WTC11 (cell line): ENCODE measurements at regions not wholly inside any gene's neighbourhood (a gene's known extent, or its start where the extent isn't known, plus 50 kb on each side); places are given as distances from the start of the nearest gene placed in this dataset.
A peak's percentile ranks its signal among the peaks of the same experiment; 100 is the strongest.

Source experiments
- ATAC-seq: fragments of 200-7000 bp; cut with Tn5 transposase; 2 replicates; pipeline ENCODE4 v1.10.0; 2021; ENCODE audit warnings: mild to moderate bottlenecking, moderate library complexity
- CTCF ChIA-PET: fragments of 300-600 bp; sonication (Branson Sonifier 250); formaldehyde crosslinking; loops from one replicate; lab custom pipeline; 2021; ENCODE audit warnings: antibody characterized with exemption; lab: Charles Lee
- POLR2A ChIA-PET: fragments of 350-600 bp; sonication (Branson Sonifier 250); formaldehyde crosslinking; loops from one replicate; lab custom pipeline; 2021; ENCODE audit warnings: antibody characterized with exemption; lab: Charles Lee
- DNase-seq: peaks from one replicate; pipeline ENCODE4 v3.0.0; 2021; ENCODE audit warnings: low spot score
- H3K27ac Mint-ChIP-seq: 2 replicates; pipeline ENCODE4 v1.8.0; 2021; ENCODE audit warnings: mixed read lengths
- H3K27me3 Mint-ChIP-seq: 2 replicates; pipeline ENCODE4 v1.8.0; 2021; ENCODE audit warnings: low read depth, mild to moderate bottlenecking, moderate library complexity, mixed read lengths
- H3K36me3 Mint-ChIP-seq: 2 replicates; pipeline ENCODE4 v1.8.0; 2021; ENCODE audit warnings: mixed read lengths
- H3K4me1 Mint-ChIP-seq: 2 replicates; pipeline ENCODE4 v1.8.0; 2022; ENCODE audit warnings: mixed read lengths
- H3K4me3 Mint-ChIP-seq: 2 replicates; pipeline ENCODE4 v1.8.0; 2021; ENCODE audit warnings: mild to moderate bottlenecking, moderate library complexity, mixed read lengths
- H3K9me3 Mint-ChIP-seq: 2 replicates; pipeline ENCODE4 v1.8.0; 2021; ENCODE audit warnings: mixed read lengths
- ARID4B ChIP-seq: sonication (generic); formaldehyde crosslinking; IDR thresholded peaks from 2 replicates; pipeline ENCODE4 v1.8.0; 2023; ENCODE audit warnings: missing genetic modification reagents, mild to moderate bottlenecking, borderline replicate concordance
- ATF6 ChIP-seq: sonication (generic); formaldehyde crosslinking; IDR thresholded peaks from 2 replicates; pipeline ENCODE4 v1.8.1; 2023; ENCODE audit warnings: mild to moderate bottlenecking, missing genetic modification reagents
- CBFB ChIP-seq: sonication (generic); formaldehyde crosslinking; IDR thresholded peaks from 2 replicates; pipeline ENCODE4 v1.8.1; 2022; ENCODE audit warnings: mild to moderate bottlenecking, low read depth, missing genetic modification reagents
- ELF4 ChIP-seq: sonication (generic); formaldehyde crosslinking; IDR thresholded peaks from 2 replicates; pipeline ENCODE4 v1.8.1; 2022; ENCODE audit warnings: low read depth, mild to moderate bottlenecking, moderate library complexity, missing genetic modification reagents
- EMX1 ChIP-seq: fragments of 250-450 bp; sonication (Bioruptor Pico); IDR thresholded peaks from 2 replicates; pipeline ENCODE4 v1.8.0; 2021; ENCODE audit warnings: mild to moderate bottlenecking
- IRF2 ChIP-seq: sonication (generic); formaldehyde crosslinking; IDR thresholded peaks from 2 replicates; pipeline ENCODE4 v1.8.0; 2022; ENCODE audit warnings: low read depth, missing genetic modification reagents, borderline replicate concordance
- NR1H2 ChIP-seq: sonication (generic); formaldehyde crosslinking; IDR thresholded peaks from 2 replicates; pipeline ENCODE4 v1.9.0; 2021; ENCODE audit warnings: mild to moderate bottlenecking, moderate library complexity, missing genetic modification reagents
- PRDM15 ChIP-seq: sonication (generic); formaldehyde crosslinking; IDR thresholded peaks from 2 replicates; pipeline ENCODE4 v1.8.0; 2022; ENCODE audit warnings: missing genetic modification reagents
- TP53 ChIP-seq: sonication (generic); formaldehyde crosslinking; IDR thresholded peaks from 2 replicates; pipeline ENCODE4 v1.8.1; 2023; ENCODE audit warnings: mild to moderate bottlenecking, missing genetic modification reagents
- ZMAT4 ChIP-seq: fragments of 250-450 bp; sonication (Bioruptor Pico); IDR thresholded peaks from 2 replicates; pipeline ENCODE4 v1.9.0; 2021; ENCODE audit warnings: mild to moderate bottlenecking
- ZNF121 ChIP-seq: sonication (generic); formaldehyde crosslinking; IDR thresholded peaks from 2 replicates; pipeline ENCODE4 v1.8.0; 2023; ENCODE audit warnings: missing genetic modification reagents
- ZNF219 ChIP-seq: sonication (generic); formaldehyde crosslinking; IDR thresholded peaks from 2 replicates; pipeline ENCODE4 v1.8.0; 2023; ENCODE audit warnings: missing genetic modification reagents, mild to moderate bottlenecking, borderline replicate concordance
- ZNF263 ChIP-seq: sonication (generic); formaldehyde crosslinking; IDR thresholded peaks from 2 replicates; pipeline ENCODE4 v1.8.1; 2022; ENCODE audit warnings: low read depth, mild to moderate bottlenecking, moderate library complexity, missing genetic modification reagents
- ZNF281 ChIP-seq: sonication (generic); formaldehyde crosslinking; IDR thresholded peaks from 2 replicates; pipeline ENCODE4 v1.8.0; 2023; ENCODE audit warnings: mild to moderate bottlenecking, missing genetic modification reagents
- ZNF425 ChIP-seq: fragments of 250-450 bp; sonication (Bioruptor Pico); conservative IDR thresholded peaks from 2 replicates; pipeline ENCODE4 v1.9.0; 2021; ENCODE audit warnings: mild to moderate bottlenecking

- POLR2A ChIA-PET: no interaction called here
- Mint-ChIP-seq H3K27me3 (no peaks in the 10 kb centered on the region), H3K4me1 (peaks cover 14% of the 10 kb centered on the region), H3K9me3 (peaks cover 8% of the 10 kb centered on the region), H3K27ac (no peak overlapping the region), H3K4me3 (no peak overlapping the region), H3K36me3 (no peaks in the 10 kb centered on the region)
- ATAC-seq (peak; percentile 36; the same call in 1 of the 2 replicates), DNase-seq (no peak)
- no peak for TF ChIP-seq NR1H2 (CRISPR knock-in tag)
- TF ChIP-seq ARID4B (CRISPR knock-in tag): no peak
- no peak for TF ChIP-seq ZNF121 (CRISPR knock-in tag)
- TF ChIP-seq ELF4 (CRISPR knock-in tag): no peak
- TF ChIP-seq PRDM15 (CRISPR knock-in tag): no peak
- TF ChIP-seq ZNF263 (CRISPR knock-in tag): no peak
- no peak for TF ChIP-seq ZNF425 (CRISPR knock-in tag)
- TF ChIP-seq ZNF219 (CRISPR knock-in tag): no peak
- TF ChIP-seq ZMAT4: no peak
- no peak for TF ChIP-seq ATF6 (CRISPR knock-in tag)
- CTCF ChIA-PET: interaction anchor here (1.0 kb wide), 1 partner anchor 28 kb away, joined by 4 read pairs; no protein-coding TSS in a partner anchor
These were observed 52.5 kb upstream of the PDE8B start for GRCh38 chr5:77157732-77158532.

GRCh38 chr5:77156379-77156778 lies 54.1 kb upstream of the PDE8B start:
- Mint-ChIP-seq H3K4me3 (no peak overlapping the region), H3K36me3 (no peaks in the 10 kb centered on the region), H3K27me3 (no peaks in the 10 kb centered on the region), H3K4me1 (peaks cover 17% of the 10 kb centered on the region), H3K27ac (no peak overlapping the region), H3K9me3 (peaks cover 4% of the 10 kb centered on the region)
- ChIA-PET CTCF (interaction anchor here (1.1 kb wide), 1 partner anchor 27 kb away, joined by 3 read pairs; no protein-coding TSS in a partner anchor), POLR2A (no interaction called here)
- DNase-seq (no peak), ATAC-seq (no peak)
- no peak for TF ChIP-seq ZNF425 (CRISPR knock-in tag)
- no peak for TF ChIP-seq EMX1
- no peak for TF ChIP-seq CBFB (CRISPR knock-in tag)
- no peak for TF ChIP-seq ZNF281 (CRISPR knock-in tag)
- TF ChIP-seq IRF2 (CRISPR knock-in tag): no peak
- TF ChIP-seq ZNF219 (CRISPR knock-in tag): no peak
- TF ChIP-seq TP53 (CRISPR knock-in tag): no peak
